Hepatocyte (in vitro differentiated cells): ENCODE measurements at regions not wholly inside any gene's neighbourhood (a gene's known extent, or its start where the extent isn't known, plus 50 kb on each side); places are given as distances from the start of the nearest gene placed in this dataset.

Source experiments
- EZH2 ChIP-seq: fragments of 200-600 bp; sonication (generic); IDR thresholded peaks from 2 replicates; pipeline ENCODE4 v1.6.1; 2016; ENCODE audit warnings: antibody characterized with exemption, mild to moderate bottlenecking, borderline replicate concordance
- TF ChIP-seq, protein P1 (sequence below): fragments of 200-600 bp; sonication (generic); IDR thresholded peaks from 2 replicates; pipeline ENCODE4 v1.5.1; 2016; ENCODE audit warnings: antibody characterized with exemption, mild to moderate bottlenecking; ENCODE audit not compliant: poor library complexity

DNA sequence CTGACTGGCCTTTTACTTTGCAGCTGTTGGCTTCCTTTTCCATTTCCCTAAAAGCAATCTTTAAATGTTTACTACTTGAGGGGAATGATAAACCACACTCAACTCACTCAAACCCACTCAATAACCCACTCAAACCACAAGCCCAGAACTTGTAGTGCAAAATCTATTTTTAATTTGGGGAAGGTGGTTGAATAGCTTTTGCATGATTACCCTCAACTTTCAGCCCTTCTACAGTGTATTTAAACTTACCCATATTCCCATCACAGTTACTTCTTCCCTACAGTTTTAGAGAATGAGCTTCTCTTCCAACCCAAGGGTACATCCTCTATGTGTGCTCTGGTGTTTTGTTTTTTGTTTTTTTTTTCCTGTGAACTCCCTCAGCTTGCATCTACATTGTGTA, 636.1 kb downstream of the TDRD15 start:
- TF ChIP-seq, protein P1, sequence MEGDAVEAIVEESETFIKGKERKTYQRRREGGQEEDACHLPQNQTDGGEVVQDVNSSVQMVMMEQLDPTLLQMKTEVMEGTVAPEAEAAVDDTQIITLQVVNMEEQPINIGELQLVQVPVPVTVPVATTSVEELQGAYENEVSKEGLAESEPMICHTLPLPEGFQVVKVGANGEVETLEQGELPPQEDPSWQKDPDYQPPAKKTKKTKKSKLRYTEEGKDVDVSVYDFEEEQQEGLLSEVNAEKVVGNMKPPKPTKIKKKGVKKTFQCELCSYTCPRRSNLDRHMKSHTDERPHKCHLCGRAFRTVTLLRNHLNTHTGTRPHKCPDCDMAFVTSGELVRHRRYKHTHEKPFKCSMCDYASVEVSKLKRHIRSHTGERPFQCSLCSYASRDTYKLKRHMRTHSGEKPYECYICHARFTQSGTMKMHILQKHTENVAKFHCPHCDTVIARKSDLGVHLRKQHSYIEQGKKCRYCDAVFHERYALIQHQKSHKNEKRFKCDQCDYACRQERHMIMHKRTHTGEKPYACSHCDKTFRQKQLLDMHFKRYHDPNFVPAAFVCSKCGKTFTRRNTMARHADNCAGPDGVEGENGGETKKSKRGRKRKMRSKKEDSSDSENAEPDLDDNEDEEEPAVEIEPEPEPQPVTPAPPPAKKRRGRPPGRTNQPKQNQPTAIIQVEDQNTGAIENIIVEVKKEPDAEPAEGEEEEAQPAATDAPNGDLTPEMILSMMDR: no peak
- no peak for TF ChIP-seq EZH2
